ENCODE measurements at regions not wholly inside any gene's neighbourhood (a gene's known extent, or its start where the extent isn't known, plus 50 kb on each side); places are given as distances from the start of the nearest gene placed in this dataset.
A peak's percentile ranks its signal among the peaks of the same experiment; 100 is the strongest.

- no peak overlapping the region for H3K27ac ChIP-seq
- DNase-seq, result no peak
- no peak for ATAC-seq
- no peaks in the 10 kb centered on the region for H3K9me3 ChIP-seq
- no peaks in the 10 kb centered on the region for H3K4me1 ChIP-seq
- no peaks in the 10 kb centered on the region for H3K36me3 ChIP-seq
- TF ChIP-seq CTCF (IDR thresholded peaks at IDR 0.05), result no peak
- H3K27me3 ChIP-seq, result no peaks in the 10 kb centered on the region
- intact Hi-C loops (cut with DNase I), result no loop called here
- H3K4me3 ChIP-seq, result no peak overlapping the region
Observed at GRCh38 chr2:138391946-138392345, 109.6 kb upstream of the SPOPL start.

GRCh38 chr2:138395565-138396306 is 105.8 kb upstream of the SPOPL start:
- Histone ChIP-seq H3K4me1 (no peaks in the 10 kb centered on the region), H3K4me3 (no peak overlapping the region), H3K27ac (no peak overlapping the region), H3K27me3 (no peaks in the 10 kb centered on the region), H3K9me3 (no peaks in the 10 kb centered on the region), H3K36me3 (no peaks in the 10 kb centered on the region)
- ATAC-seq (peak; percentile 41), DNase-seq (no peak)
- intact Hi-C loops (cut with DNase I), result no loop called here
- TF ChIP-seq CTCF (IDR thresholded peaks at IDR 0.05), result no peak

GRCh38 chr2:138396843-138397242 is 104.7 kb upstream of the SPOPL start:
- Histone ChIP-seq H3K4me1 (no peaks in the 10 kb centered on the region), H3K27me3 (no peaks in the 10 kb centered on the region), H3K4me3 (no peak overlapping the region), H3K9me3 (peaks cover 6% of the 10 kb centered on the region), H3K27ac (no peak overlapping the region), H3K36me3 (no peaks in the 10 kb centered on the region)
- DNase-seq (no peak), ATAC-seq (no peak)
- intact Hi-C loops (cut with DNase I), result no loop called here
- no peak for TF ChIP-seq CTCF (IDR thresholded peaks at IDR 0.05)

GRCh38 chr2:138403431-138403927 is 98.1 kb upstream of the SPOPL start:
- H3K27me3 ChIP-seq, result no peaks in the 10 kb centered on the region
- intact Hi-C loops (cut with DNase I), result no loop called here
- no peaks in the 10 kb centered on the region for H3K36me3 ChIP-seq
- no peak for TF ChIP-seq CTCF (IDR thresholded peaks at IDR 0.05)
- H3K4me1 ChIP-seq, result no peaks in the 10 kb centered on the region
- ATAC-seq, result no peak
- no peak for DNase-seq
- peaks cover 6% of the 10 kb centered on the region for H3K9me3 ChIP-seq
- no peak overlapping the region for H3K27ac ChIP-seq
- H3K4me3 ChIP-seq, result no peak overlapping the region

- no peak for TF ChIP-seq CTCF (IDR thresholded peaks at IDR 0.05)
- H3K4me3 ChIP-seq, result no peak overlapping the region
- H3K9me3 ChIP-seq, result no peaks in the 10 kb centered on the region
- intact Hi-C loops (cut with DNase I), result no loop called here
- ATAC-seq (no peak), DNase-seq (no peak)
- no peaks in the 10 kb centered on the region for H3K4me1 ChIP-seq
- no peaks in the 10 kb centered on the region for H3K27me3 ChIP-seq
- H3K27ac ChIP-seq, result no peak overlapping the region
- H3K36me3 ChIP-seq, result no peaks in the 10 kb centered on the region
Observed at GRCh38 chr2:138414014-138414413, 87.6 kb upstream of the SPOPL start.
